ENCODE measurements at regions not wholly inside any gene's neighbourhood (a gene's known extent, or its start where the extent isn't known, plus 50 kb on each side); places are given as distances from the start of the nearest gene placed in this dataset.

- no peak for TF ChIP-seq CTCF (IDR thresholded peaks at IDR 0.05)
- TF ChIP-seq NR3C1 (IDR thresholded peaks at IDR 0.05), result no peak
- TF ChIP-seq JUNB (IDR thresholded peaks at IDR 0.05), result no peak
- TF ChIP-seq JUN (IDR thresholded peaks at IDR 0.05), result no peak
These were observed 95.7 kb downstream of the TEX51 start for GRCh38 chr2:126994340-126994777.

All from A549 (cell line).